T-cell (primary cell): ENCODE measurements at regions not wholly inside any gene's neighbourhood (a gene's known extent, or its start where the extent isn't known, plus 50 kb on each side); places are given as distances from the start of the nearest gene placed in this dataset.
"Not testable (repeated sequence)": the region's sequence is repeated elsewhere in the genome, so short reads cannot be mapped to it uniquely, and the experiment has no call there.

ENCODE experiments used
- ATAC-seq, 4 experiments: fragments of 200-7000 bp in 3 of 4; fragments of 150-1000 bp in 1 of 4; cut with Tn5 transposase; replicated peaks in 1 of 4; 1 replicate in 3 of 4; 2 replicates in 1 of 4; pipeline ENCODE4 v1.10.0; 2021; ENCODE audit warnings: moderate library complexity in 3 of 4, mild to moderate bottlenecking in 2 of 4, moderate number of reproducible peaks in 1 of 4
- CTCF ChIA-PET, 2 donors: fragments of 300-600 bp; sonication (Branson Sonifier 250); formaldehyde crosslinking; loops; one replicate each; lab custom pipeline; 2022; ENCODE audit warnings: antibody characterized with exemption in 2 of 2; lab: Charles Lee
- POLR2A ChIA-PET, 2 donors: fragments of 300-600 bp; sonication (Branson Sonifier 250); formaldehyde crosslinking; loops; one replicate each; lab custom pipeline; 2022; ENCODE audit warnings: antibody characterized with exemption in 2 of 2; lab: Charles Lee
- DNase-seq, 35 experiments: peaks; one replicate each; pipeline versions ENCODE4 v3.0.0 to v3.0.0-alpha.2; 2013 to 2023
- H3K27ac ChIP-seq: one replicate; pipeline ENCODE4 v1.5.1; 2013; ENCODE audit warnings: low read length
- H3K27me3 ChIP-seq, 2 experiments: replicated peaks in 1 of 2; 1 replicate in 1 of 2; 2 replicates in 1 of 2; pipeline versions ENCODE4 v1.6.1 to v1.7.0; 2013; ENCODE audit warnings: low read length in 1 of 2, mixed read lengths in 1 of 2; ENCODE audit not compliant: control insufficient read depth in 2 of 2, insufficient read depth in 2 of 2; ENCODE audit errors: extremely low read depth in 1 of 2
- H3K36me3 ChIP-seq, 2 donors: 1 replicate in 1 of 2; 2 replicates in 1 of 2; pipeline versions ENCODE4 v1.6.1 to v1.7.0; 2013; ENCODE audit warnings: low read length in 1 of 2; ENCODE audit not compliant: control insufficient read depth in 2 of 2, insufficient read depth in 1 of 2; ENCODE audit errors: extremely low read depth in 1 of 2
- H3K4me1 ChIP-seq, 2 experiments: 1 replicate in 1 of 2; 2 replicates in 1 of 2; pipeline versions ENCODE4 v1.6.1 to v1.7.0; 2013; ENCODE audit warnings: low read length in 2 of 2, mixed read lengths in 1 of 2; ENCODE audit not compliant: insufficient read depth in 2 of 2, control insufficient read depth in 1 of 2; ENCODE audit errors: extremely low read depth in 1 of 2
- H3K4me3 ChIP-seq, 2 donors: 1 replicate in 1 of 2; 2 replicates in 1 of 2; pipeline versions ENCODE4 v1.5.1 to v1.7.0; 2013; ENCODE audit warnings: mild to moderate bottlenecking in 2 of 2, low read length in 1 of 2, moderate library complexity in 1 of 2; ENCODE audit not compliant: control insufficient read depth in 1 of 2; ENCODE audit errors: extremely low read depth in 1 of 2
- H3K9me3 ChIP-seq: 2 replicates; pipeline ENCODE4 v1.7.0; 2013
- H3K27ac Mint-ChIP-seq, 2 donors: one replicate each; pipeline ENCODE4 v1.8.0; 2020 to 2021; ENCODE audit warnings: mild to moderate bottlenecking in 2 of 2, mixed read lengths in 2 of 2
- H3K27me3 Mint-ChIP-seq, 2 donors: one replicate each; pipeline ENCODE4 v1.8.0; 2021 to 2022; ENCODE audit warnings: mixed read lengths in 2 of 2
- H3K36me3 Mint-ChIP-seq: one replicate; pipeline ENCODE4 v1.8.0; 2021; ENCODE audit warnings: mixed read lengths
- H3K4me1 Mint-ChIP-seq, 3 donors: one replicate each; pipeline ENCODE4 v1.8.0; 2020 to 2022; ENCODE audit warnings: mixed read lengths in 3 of 3, mild to moderate bottlenecking in 1 of 3
- H3K4me3 Mint-ChIP-seq, 3 donors: one replicate each; pipeline ENCODE4 v1.8.0; 2020 to 2022; ENCODE audit warnings: mild to moderate bottlenecking in 3 of 3, mixed read lengths in 3 of 3, moderate library complexity in 3 of 3
- H3K9me3 Mint-ChIP-seq, 3 donors: one replicate each; pipeline ENCODE4 v1.8.0; 2020 to 2022; ENCODE audit warnings: mixed read lengths in 3 of 3
- WGBS: methylation state at CpG from one replicate; pipeline ENCODE4 v1.1.5; 2013; ENCODE audit warnings: missing lambda C conversion rate; ENCODE audit not compliant: insufficient coverage; 5-methylcytosine and 5-hydroxymethylcytosine counted together

DNA sequence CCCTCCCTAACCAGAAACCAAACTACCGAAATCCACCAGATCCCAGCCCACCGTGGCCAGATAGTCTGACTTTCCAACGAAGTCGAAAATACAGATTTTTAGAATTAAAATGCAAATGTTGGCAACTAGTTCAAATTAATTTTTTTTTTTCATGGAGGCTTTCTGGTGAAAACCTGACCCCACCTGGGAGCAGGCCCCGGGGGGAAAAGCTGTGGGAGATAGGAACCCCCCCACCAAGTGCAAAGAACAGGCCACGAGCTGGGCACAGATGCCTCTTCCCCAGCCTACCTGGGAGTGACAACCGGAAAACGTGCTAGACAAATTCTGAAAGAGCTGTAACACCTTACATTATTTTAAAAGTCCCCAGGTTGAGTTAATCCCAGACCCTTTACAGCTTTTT is 333.8 kb downstream of the PREX1 start:
- Histone ChIP-seq H3K27ac (no peak overlapping the region), H3K27me3 (peaks cover 0 to 21% of the 10 kb centered on the region in 2 experiments), H3K4me3 (no peak overlapping the region), H3K9me3 (no peaks in the 10 kb centered on the region), H3K4me1 (no peaks in the 10 kb centered on the region), H3K36me3 (no peaks in the 10 kb centered on the region)
- CTCF ChIA-PET, result no interaction called here
- H3K27me3 Mint-ChIP-seq, result peaks cover 8 to 23% of the 10 kb centered on the region in 2 donors
- no peak overlapping the region for H3K27ac Mint-ChIP-seq
- no peaks in the 10 kb centered on the region for H3K4me1 Mint-ChIP-seq
- no CpG with 5 or more reads among the region's 8 CpGs for WGBS
- no peaks in the 10 kb centered on the region for H3K36me3 Mint-ChIP-seq
- H3K9me3 Mint-ChIP-seq, result no peaks in the 10 kb centered on the region
- DNase-seq (no peak), ATAC-seq (no peak)
- H3K4me3 Mint-ChIP-seq, result no peak overlapping the region
- POLR2A ChIA-PET, result no interaction called here

DNA sequence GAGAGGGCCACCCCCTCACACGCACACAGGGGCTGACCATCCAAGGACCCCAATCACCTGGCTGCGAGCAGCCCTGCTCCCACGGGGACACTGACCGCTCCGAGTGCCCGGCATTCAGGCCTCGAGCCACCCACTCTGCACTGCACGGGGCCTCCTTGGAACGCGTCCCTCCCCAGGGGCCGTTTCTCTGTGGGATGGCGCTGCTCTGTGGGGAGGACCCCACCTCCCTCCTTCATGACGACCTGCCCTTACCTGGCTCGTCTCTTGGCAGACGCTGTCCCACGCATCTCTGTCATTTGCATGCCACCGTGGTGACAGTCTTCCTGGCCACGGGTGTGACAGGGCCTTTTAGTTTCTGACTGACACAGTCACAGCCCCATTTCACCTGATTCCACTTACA is 334.5 kb downstream of the PREX1 start:
- CTCF ChIA-PET, H3K9me3 ChIP-seq, H3K36me3 ChIP-seq, H3K4me3 ChIP-seq, H3K9me3 Mint-ChIP-seq, H3K36me3 Mint-ChIP-seq, POLR2A ChIA-PET, H3K4me1 ChIP-seq, DNase-seq, ATAC-seq, H3K27ac Mint-ChIP-seq, H3K4me3 Mint-ChIP-seq, H3K27ac ChIP-seq, H3K4me1 Mint-ChIP-seq: not testable (repeated sequence)
- peaks cover 5 to 24% of the 10 kb centered on the region in 2 donors for H3K27me3 Mint-ChIP-seq
- 53% methylated on average over 4 of the region's 18 CpGs for WGBS
- peaks cover 0 to 27% of the 10 kb centered on the region in 2 experiments for H3K27me3 ChIP-seq

DNA sequence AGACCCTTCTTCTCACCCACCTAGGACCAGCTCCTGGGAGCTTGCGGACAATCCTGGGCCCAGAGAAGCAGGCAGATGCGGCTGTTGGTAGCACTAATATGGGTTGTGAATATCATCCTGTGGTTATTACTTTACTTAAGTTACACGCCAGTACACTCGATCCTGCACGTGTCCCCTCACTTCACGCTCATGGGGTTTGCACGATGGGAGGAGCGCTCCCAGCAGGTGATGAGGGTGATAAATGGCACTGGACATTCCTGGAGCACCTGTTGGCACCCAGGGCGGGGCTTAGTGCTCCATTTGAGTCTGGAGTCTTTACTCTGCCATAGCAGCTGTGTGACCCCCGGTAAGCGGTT is 335.1 kb downstream of the PREX1 start:
- no peak overlapping the region for H3K27ac ChIP-seq
- ChIA-PET POLR2A (no interaction called here), CTCF (no interaction called here)
- ATAC-seq, result no peak
- no peaks in the 10 kb centered on the region for H3K36me3 Mint-ChIP-seq
- H3K27ac Mint-ChIP-seq, result no peak overlapping the region
- no peaks in the 10 kb centered on the region for H3K9me3 Mint-ChIP-seq
- peaks cover 0 to 27% of the 10 kb centered on the region in 2 experiments for H3K27me3 ChIP-seq
- H3K4me1 Mint-ChIP-seq, result no peaks in the 10 kb centered on the region
- H3K36me3 ChIP-seq, result no peaks in the 10 kb centered on the region
- 86% methylated on average over 6 of the region's 11 CpGs for WGBS
- H3K9me3 ChIP-seq, result no peaks in the 10 kb centered on the region
- no peak overlapping the region for H3K4me3 Mint-ChIP-seq
- no peak overlapping the region for H3K4me3 ChIP-seq
- H3K4me1 ChIP-seq, result no peaks in the 10 kb centered on the region
- H3K27me3 Mint-ChIP-seq, result peaks cover 3 to 19% of the 10 kb centered on the region in 2 donors
- DNase-seq, result no peak

GRCh38 chr20:48492015-48492714 is 335.6 kb downstream of the PREX1 start:
- Mint-ChIP-seq H3K9me3 (no peaks in the 10 kb centered on the region), H3K4me3 (no peak overlapping the region), H3K27me3 (peaks cover 3 to 19% of the 10 kb centered on the region in 2 donors), H3K4me1 (no peaks in the 10 kb centered on the region), H3K36me3 (no peaks in the 10 kb centered on the region), H3K27ac (no peak overlapping the region)
- 90% methylated on average over 10 of the region's 17 CpGs for WGBS
- no peak for ATAC-seq
- no peaks in the 10 kb centered on the region for H3K9me3 ChIP-seq
- H3K27ac ChIP-seq, result no peak overlapping the region
- CTCF ChIA-PET, result no interaction called here
- POLR2A ChIA-PET, result no interaction called here
- no peaks in the 10 kb centered on the region for H3K4me1 ChIP-seq
- H3K27me3 ChIP-seq, result peaks cover 0 to 27% of the 10 kb centered on the region in 2 experiments
- no peak overlapping the region for H3K4me3 ChIP-seq
- no peaks in the 10 kb centered on the region for H3K36me3 ChIP-seq
- no peak for DNase-seq

GRCh38 chr20:48490961-48491831 is 336.6 kb downstream of the PREX1 start:
- no peaks in the 10 kb centered on the region for H3K36me3 ChIP-seq
- H3K4me1 Mint-ChIP-seq, result no peaks in the 10 kb centered on the region
- POLR2A ChIA-PET, result no interaction called here
- H3K4me1 ChIP-seq, result no peaks in the 10 kb centered on the region
- H3K4me3 Mint-ChIP-seq, result no peak overlapping the region
- CTCF ChIA-PET, result no interaction called here
- ATAC-seq, result no peak
- H3K4me3 ChIP-seq, result no peak overlapping the region
- H3K27me3 Mint-ChIP-seq, result peaks cover 8 to 25% of the 10 kb centered on the region in 2 donors
- H3K27ac Mint-ChIP-seq, result no peak overlapping the region
- no peaks in the 10 kb centered on the region for H3K9me3 Mint-ChIP-seq
- DNase-seq, result no peak
- WGBS, result 65% methylated on average over 8 of the region's 10 CpGs
- H3K36me3 Mint-ChIP-seq, result no peaks in the 10 kb centered on the region
- no peak overlapping the region for H3K27ac ChIP-seq
- H3K9me3 ChIP-seq, result no peaks in the 10 kb centered on the region
- peaks cover 0 to 32% of the 10 kb centered on the region in 2 experiments for H3K27me3 ChIP-seq

DNA sequence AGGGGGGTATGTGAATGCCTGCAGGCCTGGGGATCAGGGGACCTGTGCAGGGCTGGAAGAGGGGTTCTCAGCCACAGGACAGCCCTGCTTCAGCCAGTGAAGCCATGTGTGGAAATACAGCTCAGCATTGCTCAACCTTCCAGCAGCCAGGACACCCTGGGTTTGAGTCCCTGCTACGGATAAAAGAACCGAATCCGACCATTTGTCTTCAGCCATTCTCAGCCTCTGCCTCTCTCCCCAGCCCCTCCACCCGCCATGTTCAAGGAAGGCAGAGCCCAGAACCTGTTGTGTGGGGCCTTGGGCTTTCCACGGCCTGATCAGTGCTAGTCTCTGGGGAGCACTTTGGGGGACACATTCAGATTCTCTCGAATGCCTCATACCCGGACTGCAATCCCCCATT is 337.5 kb downstream of the PREX1 start:
- peaks cover 13 to 27% of the 10 kb centered on the region in 2 donors for H3K27me3 Mint-ChIP-seq
- DNase-seq, POLR2A ChIA-PET, H3K4me1 ChIP-seq, H3K27ac ChIP-seq, ATAC-seq, H3K36me3 ChIP-seq, H3K36me3 Mint-ChIP-seq, H3K9me3 ChIP-seq, CTCF ChIA-PET, H3K27ac Mint-ChIP-seq, H3K4me3 Mint-ChIP-seq, H3K9me3 Mint-ChIP-seq, H3K4me1 Mint-ChIP-seq, H3K4me3 ChIP-seq: not testable (repeated sequence)
- WGBS, result 63% methylated on average over 5 of the region's 7 CpGs
- H3K27me3 ChIP-seq, result peaks cover 0 to 34% of the 10 kb centered on the region in 2 experiments
